ENCODE measurements at regions not wholly inside any gene's neighbourhood (a gene's known extent, or its start where the extent isn't known, plus 50 kb on each side); places are given as distances from the start of the nearest gene placed in this dataset.

- TF ChIP-seq CTCF (IDR thresholded peaks at IDR 0.05), result no peak
- no peak for TF ChIP-seq POLR2A (IDR thresholded peaks at IDR 0.05)
Observed at GRCh38 chr22:49357661-49358440, 469.8 kb downstream of the BRD1 start.

Data from adrenal gland (tissue), 5 donors.